B cell (primary cell): ENCODE measurements at regions not wholly inside any gene's neighbourhood (a gene's known extent, or its start where the extent isn't known, plus 50 kb on each side); places are given as distances from the start of the nearest gene placed in this dataset.
A peak's percentile ranks its signal among the peaks of the same experiment; 100 is the strongest.

Source experiments
- ATAC-seq: fragments of 200-7000 bp; cut with Tn5 transposase; one replicate; pipeline ENCODE4 v1.10.0; 2021; ENCODE audit warnings: low read depth, mild to moderate bottlenecking, moderate number of reproducible peaks, moderate library complexity
- CTCF ChIA-PET: fragments of 350-600 bp; sonication (Branson Sonifier 250); formaldehyde crosslinking; loops from one replicate; lab custom pipeline; 2021; ENCODE audit warnings: antibody characterized with exemption, inconsistent platforms; lab: Charles Lee
- POLR2A ChIA-PET: fragments of 350-600 bp; sonication (Branson Sonifier 250); formaldehyde crosslinking; loops from one replicate; lab custom pipeline; 2021; ENCODE audit warnings: antibody characterized with exemption; lab: Charles Lee
- DNase-seq: peaks from one replicate; pipeline ENCODE4 v3.0.0; 2013
- H2AFZ ChIP-seq: 2 replicates; pipeline ENCODE4 v1.6.1; 2012; ENCODE audit warnings: mild to moderate bottlenecking, low read depth, low read length; ENCODE audit not compliant: insufficient read depth, poor library complexity, severe bottlenecking
- H3K27ac ChIP-seq, 2 donors: 1 replicate in 1 of 2; 2 replicates in 1 of 2; pipeline ENCODE4 v1.5.1; 2012 to 2013; ENCODE audit warnings: low read length in 2 of 2, mild to moderate bottlenecking in 2 of 2, moderate library complexity in 1 of 2
- H3K27me3 ChIP-seq, 4 experiments: fragments of 200-600 bp in 1 of 4; sonication (generic) in 1 of 4; replicated peaks in 1 of 4; 1 replicate in 2 of 4; 2 replicates in 2 of 4; pipeline versions ENCODE4 v1.6.1 to v1.7.0; 2013 to 2016; ENCODE audit warnings: low read length in 3 of 4, mild to moderate bottlenecking in 2 of 4, mixed read lengths in 1 of 4, moderate library complexity in 1 of 4; ENCODE audit not compliant: insufficient read depth in 4 of 4, control insufficient read depth in 3 of 4; ENCODE audit errors: control extremely low read depth in 1 of 4
- H3K36me3 ChIP-seq, 2 experiments: replicated peaks in 1 of 2; 1 replicate in 1 of 2; 2 replicates in 1 of 2; pipeline versions ENCODE4 v1.6.1 to v1.7.1; 2013; ENCODE audit warnings: low read length in 1 of 2; ENCODE audit not compliant: insufficient read depth in 2 of 2, control insufficient read depth in 1 of 2; ENCODE audit errors: control extremely low read depth in 1 of 2, extremely low read depth in 1 of 2
- H3K4me1 ChIP-seq, 2 donors: fragments of 200-600 bp in 1 of 2; sonication (generic) in 1 of 2; 1 replicate in 1 of 2; 2 replicates in 1 of 2; pipeline versions ENCODE4 v1.5.1 to v1.6.1; 2013 to 2017; ENCODE audit warnings: low read length in 2 of 2; ENCODE audit not compliant: control insufficient read depth in 2 of 2, insufficient read depth in 2 of 2
- H3K4me2 ChIP-seq: replicated peaks from 2 replicates; pipeline ENCODE3; 2012; ENCODE audit warnings: mild to moderate bottlenecking, low read depth, low read length; ENCODE audit not compliant: poor library complexity, severe bottlenecking
- H3K4me3 ChIP-seq, 5 experiments: fragments of 200-600 bp in 1 of 5; sonication (generic) in 1 of 5; 1 replicate in 3 of 5; 2 replicates in 2 of 5; pipeline versions ENCODE4 v1.5.1 to v1.7.0; 2011 to 2016; ENCODE audit warnings: low read length in 4 of 5, mild to moderate bottlenecking in 4 of 5, low read depth in 2 of 5, control low read depth in 1 of 5, moderate library complexity in 1 of 5; ENCODE audit not compliant: insufficient read depth in 1 of 5; ENCODE audit errors: control extremely low read depth in 1 of 5, extremely low read depth in 1 of 5
- H3K79me2 ChIP-seq: fragments of 200-600 bp; sonication (generic); one replicate; pipeline ENCODE4 v1.6.0; 2016; ENCODE audit warnings: low read length; ENCODE audit not compliant: control insufficient read depth, insufficient read depth
- H3K9ac ChIP-seq: fragments of 200-600 bp; sonication (generic); 2 replicates; pipeline ENCODE4 v1.6.1; 2017; ENCODE audit warnings: mild to moderate bottlenecking, low read length, moderate library complexity
- H3K9me3 ChIP-seq, 3 donors: one replicate each; pipeline versions ENCODE4 v1.6.1 to v1.7.1; 2013; ENCODE audit warnings: low read length in 2 of 3; ENCODE audit not compliant: control insufficient read depth in 2 of 3, insufficient read depth in 1 of 3; ENCODE audit errors: control extremely low read depth in 1 of 3
- H4K20me1 ChIP-seq: 2 replicates; pipeline ENCODE4 v1.6.0; 2012; ENCODE audit warnings: mild to moderate bottlenecking, low read length; ENCODE audit not compliant: insufficient read depth, control insufficient read depth, poor library complexity, severe bottlenecking
- H3K27ac Mint-ChIP-seq: one replicate; pipeline ENCODE4 v1.8.0; 2021; ENCODE audit warnings: mixed read lengths
- H3K27me3 Mint-ChIP-seq: one replicate; pipeline ENCODE4 v1.8.0; 2021; ENCODE audit warnings: mixed read lengths
- H3K4me1 Mint-ChIP-seq: one replicate; pipeline ENCODE4 v1.8.0; 2021; ENCODE audit warnings: mixed read lengths
- H3K4me3 Mint-ChIP-seq: one replicate; pipeline ENCODE4 v1.8.0; 2021; ENCODE audit warnings: mixed read lengths
- H3K9me3 Mint-ChIP-seq: one replicate; pipeline ENCODE4 v1.8.0; 2022; ENCODE audit warnings: mixed read lengths; ENCODE audit not compliant: insufficient read depth
- CTCF ChIP-seq: fragments of 200-600 bp; IDR thresholded peaks from one replicate; pipeline ENCODE4 v1.8.0; 2022; ENCODE audit warnings: antibody characterized with exemption, mild to moderate bottlenecking
- EZH2 ChIP-seq: IDR thresholded peaks from 2 replicates; pipeline ENCODE4 v1.6.1; 2012; ENCODE audit warnings: borderline replicate concordance, low read depth, mild to moderate bottlenecking, moderate library complexity, low read length; ENCODE audit not compliant: insufficient read depth, poor library complexity, severe bottlenecking
- WGBS: methylation state at CpG from one replicate; pipeline ENCODE4 v1.1.5; 2013; ENCODE audit warnings: missing lambda C conversion rate; ENCODE audit not compliant: insufficient coverage; 5-methylcytosine and 5-hydroxymethylcytosine counted together
- intact Hi-C: fragments of 100-400 bp; cut with micrococcal nuclease; formaldehyde crosslinking; loops from one replicate; pipeline ENCODE4 v1.10.0; 2022

DNA sequence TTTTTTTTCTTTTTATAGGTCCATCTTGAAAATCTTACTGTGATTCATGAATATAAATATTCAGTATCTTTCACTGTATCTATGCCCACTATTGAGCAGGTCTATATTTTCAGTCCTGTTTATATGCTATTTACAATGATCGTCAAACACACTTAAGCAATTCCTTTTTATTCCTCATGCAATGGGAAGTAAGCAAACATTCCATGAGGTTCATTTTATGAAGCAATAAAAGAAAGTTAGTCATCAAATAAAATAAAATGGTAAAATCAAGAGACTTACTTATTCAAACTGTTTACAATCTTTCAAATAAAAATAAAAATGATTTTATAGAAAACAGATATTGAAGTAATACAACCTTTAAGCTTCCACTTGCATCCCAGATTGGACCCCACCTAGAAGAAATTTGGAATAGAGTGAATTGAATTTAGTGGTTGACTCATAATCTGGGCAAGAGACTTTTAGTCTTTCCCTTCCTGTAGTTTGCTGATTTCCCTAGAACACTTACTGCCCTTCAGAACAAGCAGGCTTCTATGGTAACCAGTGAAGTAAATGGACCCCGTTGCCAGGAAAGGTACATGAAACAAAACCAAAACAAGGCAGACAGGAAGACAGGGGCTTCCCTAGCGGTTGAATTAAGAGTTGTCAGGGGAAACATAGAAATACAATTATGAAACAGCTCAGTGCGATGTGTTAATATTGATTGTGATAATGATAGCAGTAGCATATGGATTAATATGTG lies 241.0 kb upstream of the ATP2B1 start:
- POLR2A ChIA-PET, result interaction anchor here (0.7 to 4.5 kb wide), 4 partner anchors 22 to 240 kb away, joined by 3 to 37 read pairs (median 11); partner anchors contain the start of gene ATP2B1
- Histone ChIP-seq H3K27me3 (no peaks in the 10 kb centered on the region), H4K20me1 (no peaks in the 10 kb centered on the region), H2AFZ (no peak overlapping the region), H3K79me2 (no peaks in the 10 kb centered on the region), H3K4me1 (peaks cover 44 to 47% of the 10 kb centered on the region in 2 donors), H3K36me3 (no peaks in the 10 kb centered on the region), H3K9me3 (no peaks in the 10 kb centered on the region), H3K4me3 (peak overlapping the region in 3 of 5 experiments; percentile 9 to 47 (median 12)), H3K9ac (peak overlapping the region; percentile 64), H3K27ac (peak overlapping the region; percentile 81 to 98), H3K4me2 (peak overlapping the region; percentile 73)
- H3K4me3 Mint-ChIP-seq, result peak overlapping the region; percentile 68
- DNase-seq, result peak; percentile 90
- H3K9me3 Mint-ChIP-seq, result no peaks in the 10 kb centered on the region
- H3K27me3 Mint-ChIP-seq, result no peaks in the 10 kb centered on the region
- 0% methylated on average over 2 of the region's 4 CpGs for WGBS
- intact Hi-C loops, result loop anchor here (1.0 to 5.0 kb wide), 8 partner anchors 11 to 240 kb away; no protein-coding TSS in a partner anchor
- peaks cover 60% of the 10 kb centered on the region for H3K4me1 Mint-ChIP-seq
- H3K27ac Mint-ChIP-seq, result peak overlapping the region; percentile 81
- TF ChIP-seq CTCF, result peak; percentile 70
- no peak for TF ChIP-seq EZH2
- CTCF ChIA-PET, result interaction anchor here (0.7 to 3.7 kb wide), 18 partner anchors 10 to 406 kb away, joined by 3 to 25 read pairs (median 6); partner anchors contain the start of gene ATP2B1
- ATAC-seq, result peak; percentile 65
